WERI-Rb-1 (cell line): ENCODE measurements at regions not wholly inside any gene's neighbourhood (a gene's known extent, or its start where the extent isn't known, plus 50 kb on each side); places are given as distances from the start of the nearest gene placed in this dataset.

ENCODE experiments used
- DNase-seq: peaks from one replicate; pipeline ENCODE4 v3.0.0-alpha.2; 2020
- H3K27ac ChIP-seq: fragments of 250-450 bp; sonication (Bioruptor Pico); 2 replicates; pipeline ENCODE4 v1.5.1; 2020; ENCODE audit warnings: mild to moderate bottlenecking, moderate library complexity
- H3K27me3 ChIP-seq: fragments of 250-450 bp; sonication (Bioruptor Pico); 2 replicates; pipeline ENCODE4 v1.5.1; 2021; ENCODE audit warnings: mild to moderate bottlenecking, low read depth, moderate library complexity; ENCODE audit not compliant: insufficient read depth, severe bottlenecking
- H3K36me3 ChIP-seq: fragments of 250-450 bp; sonication (Bioruptor Pico); 2 replicates; pipeline ENCODE4 v1.5.1; 2020; ENCODE audit warnings: mild to moderate bottlenecking, moderate library complexity
- H3K4me3 ChIP-seq: 2 replicates; pipeline ENCODE4 v1.5.1; 2011; ENCODE audit warnings: low read depth, mild to moderate bottlenecking, control low read depth, low read length
- H3K9me3 ChIP-seq: fragments of 250-450 bp; sonication (Bioruptor Pico); 2 replicates; pipeline ENCODE4 v1.5.1; 2021; ENCODE audit warnings: mild to moderate bottlenecking, moderate library complexity; ENCODE audit not compliant: severe bottlenecking
- TF ChIP-seq, protein P1 (sequence below): IDR thresholded peaks from 2 replicates; pipeline ENCODE4 v1.5.1; 2011; ENCODE audit warnings: low read depth, mild to moderate bottlenecking, control low read depth, inconsistent platforms, low read length

DNA sequence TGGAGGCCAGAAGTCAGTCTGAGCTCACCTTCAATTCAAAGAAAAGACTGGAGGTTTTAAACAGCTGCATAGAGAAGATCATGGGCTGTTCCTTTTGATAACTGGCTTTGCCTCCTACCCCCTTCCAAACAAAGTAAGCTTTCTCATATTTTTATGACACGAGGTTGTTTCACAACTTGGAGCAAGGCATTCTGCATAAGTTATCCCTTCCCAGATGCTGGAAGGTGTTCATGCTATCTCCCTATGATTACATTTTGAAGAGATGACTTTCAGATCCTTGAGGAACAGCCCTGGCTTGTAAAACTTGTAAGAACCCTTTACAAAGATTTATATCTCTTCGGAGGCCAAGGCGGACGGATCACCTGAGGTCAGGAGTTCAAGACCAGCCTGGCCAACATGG is 571.9 kb upstream of the FTMT start:
- H3K36me3 ChIP-seq: no peaks in the 10 kb centered on the region
- H3K27me3 ChIP-seq: no peaks in the 10 kb centered on the region
- H3K27ac ChIP-seq: no peak overlapping the region
- no peak overlapping the region for H3K4me3 ChIP-seq
- no peaks in the 10 kb centered on the region for H3K9me3 ChIP-seq
- DNase-seq: no peak
- TF ChIP-seq, protein P1, sequence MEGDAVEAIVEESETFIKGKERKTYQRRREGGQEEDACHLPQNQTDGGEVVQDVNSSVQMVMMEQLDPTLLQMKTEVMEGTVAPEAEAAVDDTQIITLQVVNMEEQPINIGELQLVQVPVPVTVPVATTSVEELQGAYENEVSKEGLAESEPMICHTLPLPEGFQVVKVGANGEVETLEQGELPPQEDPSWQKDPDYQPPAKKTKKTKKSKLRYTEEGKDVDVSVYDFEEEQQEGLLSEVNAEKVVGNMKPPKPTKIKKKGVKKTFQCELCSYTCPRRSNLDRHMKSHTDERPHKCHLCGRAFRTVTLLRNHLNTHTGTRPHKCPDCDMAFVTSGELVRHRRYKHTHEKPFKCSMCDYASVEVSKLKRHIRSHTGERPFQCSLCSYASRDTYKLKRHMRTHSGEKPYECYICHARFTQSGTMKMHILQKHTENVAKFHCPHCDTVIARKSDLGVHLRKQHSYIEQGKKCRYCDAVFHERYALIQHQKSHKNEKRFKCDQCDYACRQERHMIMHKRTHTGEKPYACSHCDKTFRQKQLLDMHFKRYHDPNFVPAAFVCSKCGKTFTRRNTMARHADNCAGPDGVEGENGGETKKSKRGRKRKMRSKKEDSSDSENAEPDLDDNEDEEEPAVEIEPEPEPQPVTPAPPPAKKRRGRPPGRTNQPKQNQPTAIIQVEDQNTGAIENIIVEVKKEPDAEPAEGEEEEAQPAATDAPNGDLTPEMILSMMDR: no peak

GRCh38 chr5:121285801-121286521 is 565.7 kb upstream of the FTMT start:
- Histone ChIP-seq H3K4me3 (no peak overlapping the region), H3K36me3 (no peaks in the 10 kb centered on the region), H3K27ac (no peak overlapping the region), H3K27me3 (no peaks in the 10 kb centered on the region), H3K9me3 (no peaks in the 10 kb centered on the region)
- DNase-seq: no peak
- TF ChIP-seq, protein P1: no peak

DNA sequence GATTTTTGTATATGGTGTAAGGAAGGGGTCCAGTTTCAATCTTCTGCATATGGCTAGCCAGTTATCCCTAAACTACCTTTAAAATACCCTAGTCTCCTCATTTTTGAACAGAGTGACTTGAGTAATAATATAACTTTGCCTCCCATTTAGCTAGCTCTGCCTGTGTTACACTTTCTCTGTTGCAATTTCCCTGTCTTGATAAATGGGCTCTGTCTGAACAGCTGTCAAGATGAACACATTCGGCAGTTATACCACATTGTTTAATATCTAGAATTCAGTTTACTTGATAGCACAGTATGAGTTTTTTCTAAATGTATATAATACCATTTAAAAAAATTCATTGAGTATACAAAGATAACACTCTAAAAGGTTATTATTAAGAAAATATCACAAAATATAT is 562.9 kb upstream of the FTMT start:
- Histone ChIP-seq H3K4me3 (no peak overlapping the region), H3K9me3 (no peaks in the 10 kb centered on the region), H3K27me3 (no peaks in the 10 kb centered on the region), H3K27ac (no peak overlapping the region), H3K36me3 (no peaks in the 10 kb centered on the region)
- no peak for DNase-seq
- TF ChIP-seq, protein P1: no peak

GRCh38 chr5:121292664-121293063 is 559.0 kb upstream of the FTMT start:
- Histone ChIP-seq H3K27ac (no peak overlapping the region), H3K4me3 (no peak overlapping the region)
- TF ChIP-seq, protein P1: no peak

DNA sequence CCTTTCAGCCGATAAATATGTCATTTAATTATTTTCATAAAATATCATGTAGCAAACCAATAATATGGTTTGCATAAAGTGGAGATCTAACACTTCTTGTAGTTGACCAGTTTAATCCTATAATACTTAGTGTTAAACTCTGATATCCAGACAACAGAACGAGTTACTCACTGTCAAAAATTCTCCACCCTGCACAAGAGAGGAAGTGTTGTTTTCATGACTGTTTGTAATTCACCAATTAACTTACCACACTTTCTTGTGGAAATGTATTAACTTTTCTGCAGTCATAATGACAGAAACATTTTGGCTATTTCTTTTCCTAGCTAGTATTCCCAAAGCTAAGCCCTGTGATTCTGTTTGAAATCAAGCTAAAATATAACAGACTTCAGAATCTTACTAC is 555.3 kb upstream of the FTMT start:
- no peak overlapping the region for H3K27ac ChIP-seq
- no peak for DNase-seq
- no peaks in the 10 kb centered on the region for H3K36me3 ChIP-seq
- TF ChIP-seq, protein P1: no peak
- no peaks in the 10 kb centered on the region for H3K9me3 ChIP-seq
- H3K27me3 ChIP-seq: no peaks in the 10 kb centered on the region
- H3K4me3 ChIP-seq: no peak overlapping the region

More at GRCh38 chr5:121292664-121293063, 559.0 kb upstream of the FTMT start:
- no peaks in the 10 kb centered on the region for H3K36me3 ChIP-seq
- no peaks in the 10 kb centered on the region for H3K27me3 ChIP-seq
- H3K9me3 ChIP-seq: no peaks in the 10 kb centered on the region
- no peak for DNase-seq

DNA sequence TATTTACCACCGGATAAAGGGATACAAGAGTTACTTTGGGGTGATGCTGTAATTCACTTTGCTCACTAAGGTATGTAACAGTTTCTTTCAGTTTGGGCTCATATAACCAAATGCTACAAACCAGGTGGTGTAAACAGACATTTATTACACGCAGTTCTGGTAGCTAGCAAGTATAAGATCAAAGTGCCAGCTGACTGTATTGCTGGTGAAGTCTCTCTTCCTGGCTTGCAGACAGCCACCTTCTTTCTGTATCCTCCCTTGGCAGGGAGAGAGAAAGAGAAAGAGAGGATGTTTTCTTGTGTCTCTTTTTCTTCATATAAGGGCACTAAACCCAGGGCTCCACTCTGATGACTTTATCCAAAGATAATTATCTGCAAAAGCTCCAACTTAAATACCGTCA is 552.5 kb upstream of the FTMT start:
- Histone ChIP-seq H3K27ac (no peak overlapping the region), H3K4me3 (no peak overlapping the region), H3K9me3 (no peaks in the 10 kb centered on the region), H3K27me3 (no peaks in the 10 kb centered on the region), H3K36me3 (no peaks in the 10 kb centered on the region)
- DNase-seq: no peak
- TF ChIP-seq, protein P1: no peak
